SU-DHL-6 (cell line): ENCODE measurements at regions not wholly inside any gene's neighbourhood (a gene's known extent, or its start where the extent isn't known, plus 50 kb on each side); places are given as distances from the start of the nearest gene placed in this dataset.

ENCODE experiments used
- H2AFZ ChIP-seq: fragments of 200-600 bp; sonication (generic); 2 replicates; pipeline ENCODE4 v1.6.1; 2014; ENCODE audit warnings: low read depth, mild to moderate bottlenecking, moderate library complexity, mixed read lengths, antibody characterized with exemption, low read length; ENCODE audit not compliant: severe bottlenecking
- H3F3A ChIP-seq: fragments of 200-600 bp; shearing (Covaris generic); 2 replicates; pipeline ENCODE4 v1.6.0; 2016; ENCODE audit warnings: antibody characterized with exemption, mild to moderate bottlenecking; ENCODE audit not compliant: insufficient read depth
- H3K27ac ChIP-seq: fragments of 200-600 bp; sonication (generic); 2 replicates; pipeline ENCODE4 v1.5.1; 2016; ENCODE audit warnings: low read depth, mild to moderate bottlenecking, low read length, moderate library complexity, mixed read lengths
- H3K27me3 ChIP-seq: fragments of 200-600 bp; sonication (generic), shearing (Covaris generic); 2 replicates; pipeline ENCODE4 v1.6.0; 2014; ENCODE audit warnings: mild to moderate bottlenecking, low read length
- H3K36me3 ChIP-seq: fragments of 200-600 bp; sonication (generic); 2 replicates; pipeline ENCODE4 v1.6.1; 2014; ENCODE audit warnings: mild to moderate bottlenecking, low read length, mixed read lengths
- H3K4me2 ChIP-seq: fragments of 300-600, 200-600 bp; shearing (Covaris generic), sonication (generic); 2 replicates; pipeline ENCODE4 v1.6.0; 2014; ENCODE audit warnings: low read length, low read depth, mild to moderate bottlenecking; ENCODE audit not compliant: poor library complexity, severe bottlenecking
- H3K4me3 ChIP-seq: fragments of 200-600 bp; sonication (generic); 2 replicates; pipeline ENCODE4 v1.5.1; 2014; ENCODE audit warnings: antibody characterized with exemption, low read length, mild to moderate bottlenecking, mixed read lengths; ENCODE audit not compliant: insufficient read depth, poor library complexity, severe bottlenecking
- H3K79me2 ChIP-seq: fragments of 200-600 bp; sonication (generic); 2 replicates; pipeline ENCODE4 v1.6.1; 2014; ENCODE audit warnings: mild to moderate bottlenecking, low read length, moderate library complexity; ENCODE audit not compliant: insufficient read depth
- H3K9ac ChIP-seq: fragments of 200-600 bp; sonication (generic); 2 replicates; pipeline ENCODE4 v1.7.0; 2014; ENCODE audit warnings: mild to moderate bottlenecking, low read length
- H3K9me2 ChIP-seq: fragments of 200-600 bp; sonication (generic); replicated peaks from 2 replicates; pipeline ENCODE4 v1.6.1; 2014; ENCODE audit warnings: low read length; ENCODE audit not compliant: insufficient read depth
- H3K9me3 ChIP-seq: fragments of 200-600 bp; sonication (generic); 2 replicates; pipeline ENCODE4 v1.6.1; 2014; ENCODE audit warnings: low read length, mixed read lengths; ENCODE audit not compliant: insufficient read depth
- H4K20me1 ChIP-seq: fragments of 200-600 bp; sonication (generic); 2 replicates; pipeline ENCODE4 v1.6.1; 2014; ENCODE audit warnings: low read depth, mild to moderate bottlenecking, antibody characterized with exemption, low read length, moderate library complexity, mixed read lengths
- EZH2phosphoT487 ChIP-seq: fragments of 200-600 bp; sonication (generic), shearing (Covaris generic); conservative IDR thresholded peaks from 2 replicates; pipeline ENCODE4 v1.6.1; 2018; ENCODE audit warnings: mild to moderate bottlenecking, antibody characterized with exemption, low read length, moderate library complexity, mixed read lengths
- TF ChIP-seq, protein P1 (sequence below): fragments of 200-600 bp; sonication (generic); IDR thresholded peaks from one replicate; pipeline ENCODE4 v1.5.1; 2017; ENCODE audit warnings: antibody characterized with exemption, mild to moderate bottlenecking, low read length, moderate library complexity; ENCODE audit not compliant: insufficient read depth, poor library complexity, severe bottlenecking

DNA sequence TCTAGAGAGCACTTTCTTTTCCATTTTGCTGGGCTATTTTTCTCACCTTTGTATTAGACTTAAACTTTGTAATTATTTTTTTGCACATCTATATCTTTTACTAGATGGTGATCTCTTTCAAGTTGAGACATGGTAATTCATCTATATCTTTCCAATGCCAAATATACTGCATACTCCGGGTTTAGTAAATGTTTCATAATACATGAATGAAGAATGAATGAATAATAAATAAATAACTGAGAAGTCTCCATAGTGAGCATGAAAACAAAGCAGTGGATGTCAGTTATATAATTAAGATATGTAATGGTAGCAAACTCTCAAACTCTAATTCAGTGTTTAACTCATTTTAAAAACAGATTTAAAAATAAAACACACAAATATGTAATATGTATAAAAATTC is 342.5 kb upstream of the KITLG start:
- H3K9me2 ChIP-seq = no peaks in the 10 kb centered on the region
- no peaks in the 10 kb centered on the region for H3K27me3 ChIP-seq
- H2AFZ ChIP-seq = no peak overlapping the region
- no peak overlapping the region for H3K4me2 ChIP-seq
- H4K20me1 ChIP-seq = no peaks in the 10 kb centered on the region
- H3K4me3 ChIP-seq = no peak overlapping the region
- no peak overlapping the region for H3K27ac ChIP-seq
- TF ChIP-seq, protein P1, sequence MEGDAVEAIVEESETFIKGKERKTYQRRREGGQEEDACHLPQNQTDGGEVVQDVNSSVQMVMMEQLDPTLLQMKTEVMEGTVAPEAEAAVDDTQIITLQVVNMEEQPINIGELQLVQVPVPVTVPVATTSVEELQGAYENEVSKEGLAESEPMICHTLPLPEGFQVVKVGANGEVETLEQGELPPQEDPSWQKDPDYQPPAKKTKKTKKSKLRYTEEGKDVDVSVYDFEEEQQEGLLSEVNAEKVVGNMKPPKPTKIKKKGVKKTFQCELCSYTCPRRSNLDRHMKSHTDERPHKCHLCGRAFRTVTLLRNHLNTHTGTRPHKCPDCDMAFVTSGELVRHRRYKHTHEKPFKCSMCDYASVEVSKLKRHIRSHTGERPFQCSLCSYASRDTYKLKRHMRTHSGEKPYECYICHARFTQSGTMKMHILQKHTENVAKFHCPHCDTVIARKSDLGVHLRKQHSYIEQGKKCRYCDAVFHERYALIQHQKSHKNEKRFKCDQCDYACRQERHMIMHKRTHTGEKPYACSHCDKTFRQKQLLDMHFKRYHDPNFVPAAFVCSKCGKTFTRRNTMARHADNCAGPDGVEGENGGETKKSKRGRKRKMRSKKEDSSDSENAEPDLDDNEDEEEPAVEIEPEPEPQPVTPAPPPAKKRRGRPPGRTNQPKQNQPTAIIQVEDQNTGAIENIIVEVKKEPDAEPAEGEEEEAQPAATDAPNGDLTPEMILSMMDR = no peak
- no peak for TF ChIP-seq EZH2phosphoT487
- no peaks in the 10 kb centered on the region for H3K36me3 ChIP-seq
- no peaks in the 10 kb centered on the region for H3F3A ChIP-seq
- H3K79me2 ChIP-seq = no peaks in the 10 kb centered on the region
- H3K9ac ChIP-seq = no peak overlapping the region
- H3K9me3 ChIP-seq = no peaks in the 10 kb centered on the region

DNA sequence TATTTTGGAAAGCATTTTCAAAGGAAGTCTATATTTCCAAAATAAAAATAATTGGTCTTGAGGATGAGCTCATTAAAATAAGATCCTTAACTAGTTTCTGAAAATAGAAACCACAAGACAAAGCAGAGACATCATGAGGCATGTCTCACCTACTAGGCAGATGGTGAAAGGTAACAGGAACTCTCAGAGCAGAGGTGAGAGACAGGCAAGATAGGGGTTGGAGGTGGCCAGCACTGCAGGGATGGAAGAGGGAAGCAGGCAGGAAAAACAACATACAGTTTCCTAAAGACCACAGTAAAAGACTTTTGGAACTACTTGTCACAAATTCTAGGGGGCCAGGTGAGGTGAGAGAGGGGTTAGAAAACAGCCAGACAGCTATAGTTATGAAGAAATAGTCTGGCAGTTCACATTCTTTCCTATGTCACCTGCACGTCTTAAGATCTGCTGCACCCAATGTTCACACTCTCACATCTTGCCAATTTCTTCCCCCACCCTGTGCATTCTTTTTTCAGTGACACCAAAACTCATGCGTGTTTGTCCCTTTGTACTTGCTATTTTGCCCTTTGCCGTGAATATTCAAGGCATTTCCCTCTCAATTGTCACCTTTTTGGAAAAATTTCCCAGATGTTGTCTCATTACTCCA is 341.7 kb upstream of the KITLG start:
- H3F3A ChIP-seq = no peaks in the 10 kb centered on the region
- no peak overlapping the region for H3K9ac ChIP-seq
- no peaks in the 10 kb centered on the region for H4K20me1 ChIP-seq
- no peaks in the 10 kb centered on the region for H3K36me3 ChIP-seq
- no peaks in the 10 kb centered on the region for H3K27me3 ChIP-seq
- no peaks in the 10 kb centered on the region for H3K9me2 ChIP-seq
- H3K4me3 ChIP-seq = no peak overlapping the region
- no peaks in the 10 kb centered on the region for H3K9me3 ChIP-seq
- no peak for TF ChIP-seq EZH2phosphoT487
- TF ChIP-seq, protein P1 = no peak
- no peak overlapping the region for H2AFZ ChIP-seq
- no peak overlapping the region for H3K27ac ChIP-seq
- no peak overlapping the region for H3K4me2 ChIP-seq
- H3K79me2 ChIP-seq = no peaks in the 10 kb centered on the region

DNA sequence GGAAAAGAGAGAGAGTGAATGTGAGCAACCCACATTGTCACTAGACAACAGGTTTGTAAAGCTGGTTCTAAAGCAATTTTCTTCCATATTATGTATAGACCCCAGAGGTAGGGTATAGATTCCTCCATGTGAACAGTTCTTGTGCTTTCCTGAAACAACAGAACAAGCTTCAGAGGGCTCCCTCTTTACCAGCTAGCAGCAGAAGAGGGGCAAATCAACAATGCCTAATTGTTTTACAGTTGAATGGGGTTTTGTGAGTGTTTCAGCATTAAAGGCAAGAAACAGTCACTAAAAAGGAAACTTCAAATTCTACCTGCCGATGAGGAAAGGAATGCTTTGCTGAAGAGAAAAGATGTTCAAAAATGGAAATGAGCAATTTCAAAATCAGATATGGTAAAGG is 341.2 kb upstream of the KITLG start:
- no peak overlapping the region for H3K9ac ChIP-seq
- TF ChIP-seq, protein P1 = no peak
- no peak for TF ChIP-seq EZH2phosphoT487
- no peaks in the 10 kb centered on the region for H3K9me3 ChIP-seq
- H2AFZ ChIP-seq = no peak overlapping the region
- H3F3A ChIP-seq = no peaks in the 10 kb centered on the region
- no peak overlapping the region for H3K4me2 ChIP-seq
- no peaks in the 10 kb centered on the region for H4K20me1 ChIP-seq
- H3K9me2 ChIP-seq = no peaks in the 10 kb centered on the region
- H3K4me3 ChIP-seq = no peak overlapping the region
- H3K27ac ChIP-seq = no peak overlapping the region
- H3K27me3 ChIP-seq = no peaks in the 10 kb centered on the region
- H3K36me3 ChIP-seq = no peaks in the 10 kb centered on the region
- H3K79me2 ChIP-seq = no peaks in the 10 kb centered on the region
